HG02623 (cell line): ENCODE measurements at regions not wholly inside any gene's neighbourhood (a gene's known extent, or its start where the extent isn't known, plus 50 kb on each side); places are given as distances from the start of the nearest gene placed in this dataset.

Source experiments
- ATAC-seq: cut with Tn5 transposase; IDR thresholded peaks from one replicate; pipeline ENCODE4 v1.9.1; 2021; ENCODE audit warnings: moderate library complexity; ENCODE audit not compliant: unreplicated experiment

DNA sequence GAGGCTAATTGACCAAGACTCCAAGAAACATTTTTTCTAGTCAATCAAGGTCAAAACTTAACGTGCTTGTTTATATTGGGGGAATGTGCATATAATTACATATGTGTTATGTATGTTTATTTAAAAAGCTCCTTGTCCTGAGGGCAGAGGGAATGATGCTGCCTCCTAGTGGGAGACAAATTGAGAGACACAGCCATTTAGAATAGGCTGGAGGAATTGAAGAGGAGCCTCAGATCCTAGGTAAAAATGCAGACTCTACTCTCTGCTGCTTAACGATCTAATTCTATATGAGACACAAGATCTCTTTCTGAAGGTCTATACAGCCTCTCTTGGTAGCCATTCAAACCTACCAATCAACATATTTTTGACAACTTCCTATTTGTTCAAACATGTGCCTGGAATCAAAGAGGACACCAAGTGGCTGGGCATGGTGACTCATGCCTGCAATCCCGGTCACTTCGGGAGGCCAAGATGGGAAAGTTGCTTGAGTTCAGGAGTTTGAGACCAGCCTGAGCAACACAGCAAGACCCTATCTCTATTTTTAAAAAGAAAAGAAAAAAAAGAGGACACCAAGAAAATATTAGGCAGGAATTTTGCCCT is 136.6 kb upstream of the ZNF648 start:
- ATAC-seq, result no peak

DNA sequence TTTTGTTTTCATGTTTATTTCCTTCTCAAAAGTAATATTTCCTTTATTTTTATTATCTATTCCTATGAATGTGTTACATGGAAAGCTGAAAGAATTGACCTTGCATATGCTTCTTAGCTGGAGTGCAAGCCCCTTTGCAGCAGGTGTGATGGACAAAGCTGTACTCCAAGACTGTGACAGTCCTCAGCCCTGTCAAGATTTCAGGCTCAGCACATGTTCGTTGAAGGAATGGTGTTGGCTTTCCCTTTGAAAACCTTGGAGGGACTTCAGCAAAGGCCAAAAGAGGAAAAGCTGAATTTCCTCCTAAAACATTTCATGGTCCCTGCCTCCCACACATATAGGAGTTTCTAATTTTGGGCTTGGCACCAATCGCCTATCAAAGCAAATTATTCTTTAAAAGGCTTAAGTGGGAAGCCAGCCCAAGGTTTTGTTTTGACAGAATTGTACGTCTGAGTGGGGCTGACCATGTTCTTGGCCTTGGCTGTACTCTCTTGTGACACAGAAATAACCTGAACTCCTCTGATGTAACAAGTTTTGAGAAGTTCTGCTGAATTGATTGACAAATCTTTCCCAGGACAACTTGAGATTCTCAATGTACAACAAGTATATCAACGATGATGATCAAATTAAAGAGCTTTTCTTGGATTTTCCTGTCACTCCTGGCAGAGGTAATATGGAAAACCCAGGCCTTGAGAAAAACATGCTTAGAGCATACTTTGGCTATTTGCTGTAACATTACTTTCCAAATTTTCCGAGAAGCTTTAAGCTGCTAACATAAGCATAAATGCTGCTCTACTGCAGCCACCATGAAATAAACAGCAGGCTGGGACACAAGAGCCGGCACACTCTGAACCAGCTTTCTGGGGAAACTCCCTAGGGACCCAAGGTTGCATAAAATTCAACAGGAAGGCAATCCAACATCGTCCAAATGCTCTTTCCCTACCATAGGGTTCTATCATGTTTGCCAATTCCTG is 135.7 kb upstream of the ZNF648 start:
- no peak for ATAC-seq

DNA sequence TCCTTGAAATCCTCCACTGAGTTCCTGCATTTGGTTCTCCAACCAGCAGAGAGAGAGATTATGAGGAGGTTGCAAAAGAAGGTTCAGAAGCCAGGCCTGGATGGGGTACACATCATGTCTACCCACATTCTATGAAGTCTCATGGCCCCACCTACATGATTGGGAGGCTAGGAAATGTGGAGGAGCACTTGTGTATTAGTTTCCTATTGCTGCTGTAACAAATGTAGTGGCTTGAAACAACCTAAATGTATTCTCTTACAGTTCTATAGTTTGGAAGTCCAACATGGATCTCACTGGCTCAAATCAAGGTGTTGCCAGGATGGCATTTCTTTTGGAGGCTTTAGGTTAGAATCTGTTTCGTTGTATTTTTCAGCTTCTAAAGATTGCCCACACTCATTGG is 134.2 kb upstream of the ZNF648 start:
- no peak for ATAC-seq

DNA sequence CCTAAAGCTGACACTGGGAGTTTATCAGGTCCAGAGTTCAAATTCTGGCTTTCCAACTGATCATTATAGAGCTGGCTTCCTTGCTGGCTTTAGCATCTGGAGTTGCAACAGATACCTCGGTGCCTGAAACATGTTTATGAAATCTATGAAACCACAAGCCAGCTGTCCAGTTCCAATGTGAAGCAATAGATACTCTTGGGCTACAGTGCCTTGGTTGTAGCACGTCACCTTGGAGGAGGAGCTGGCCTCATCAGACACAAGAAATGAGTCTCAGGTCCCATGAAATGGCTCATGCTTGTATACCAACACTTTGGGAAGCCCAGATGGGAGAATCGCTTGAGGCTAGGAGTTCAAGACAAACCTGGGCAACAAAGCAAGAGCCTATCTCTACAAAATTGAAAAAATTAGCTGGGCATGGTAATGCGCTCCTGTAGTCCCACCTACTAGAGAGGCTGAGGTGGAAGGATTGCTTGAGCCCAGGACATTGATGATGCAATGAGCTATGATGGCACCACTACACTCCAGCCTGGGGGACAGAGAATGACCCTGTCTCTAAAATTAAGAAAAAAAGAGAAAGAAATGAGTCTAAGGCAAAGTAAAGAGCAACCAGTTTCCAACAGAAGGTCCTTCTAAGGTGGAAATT is 132.5 kb upstream of the ZNF648 start:
- no peak for ATAC-seq

DNA sequence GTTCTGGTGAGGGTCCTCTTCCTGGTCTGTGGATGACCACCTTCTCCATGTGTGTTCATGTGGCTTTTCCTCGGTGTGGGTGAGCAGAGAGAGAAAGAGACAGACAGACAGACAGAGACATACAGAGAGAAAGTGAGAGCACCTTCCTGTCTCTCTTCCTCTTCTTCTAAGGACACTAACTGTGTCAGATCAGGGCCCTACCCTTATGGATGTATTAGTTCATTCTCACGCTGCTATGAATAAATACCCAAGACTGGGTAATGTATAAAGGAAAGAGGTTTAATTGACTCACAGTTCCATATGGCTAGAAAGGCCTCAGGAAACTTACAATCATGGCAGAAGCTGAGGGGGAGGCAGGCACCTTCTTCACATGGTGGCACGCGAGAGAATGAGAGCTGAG is 131.5 kb upstream of the ZNF648 start:
- no peak for ATAC-seq

DNA sequence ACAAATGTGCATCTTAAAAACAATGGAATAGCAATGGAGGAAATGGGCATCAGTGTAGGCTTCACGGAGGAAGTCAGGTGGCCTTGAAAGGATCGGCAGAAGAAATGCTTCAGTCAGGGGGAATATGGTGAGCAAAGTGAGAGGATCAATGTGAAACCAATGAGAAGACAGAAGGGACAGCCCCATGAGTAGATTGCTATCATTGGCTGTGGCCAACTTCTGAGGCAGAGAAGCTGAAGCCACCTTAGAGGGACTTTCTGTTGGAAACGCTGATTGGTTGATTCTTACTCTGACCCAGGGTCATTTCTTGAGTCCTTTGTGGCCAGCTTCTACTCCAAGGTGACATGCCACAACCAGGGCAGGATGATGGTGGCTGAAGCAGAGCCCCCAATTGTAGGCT is 130.7 kb upstream of the ZNF648 start:
- ATAC-seq, result no peak

DNA sequence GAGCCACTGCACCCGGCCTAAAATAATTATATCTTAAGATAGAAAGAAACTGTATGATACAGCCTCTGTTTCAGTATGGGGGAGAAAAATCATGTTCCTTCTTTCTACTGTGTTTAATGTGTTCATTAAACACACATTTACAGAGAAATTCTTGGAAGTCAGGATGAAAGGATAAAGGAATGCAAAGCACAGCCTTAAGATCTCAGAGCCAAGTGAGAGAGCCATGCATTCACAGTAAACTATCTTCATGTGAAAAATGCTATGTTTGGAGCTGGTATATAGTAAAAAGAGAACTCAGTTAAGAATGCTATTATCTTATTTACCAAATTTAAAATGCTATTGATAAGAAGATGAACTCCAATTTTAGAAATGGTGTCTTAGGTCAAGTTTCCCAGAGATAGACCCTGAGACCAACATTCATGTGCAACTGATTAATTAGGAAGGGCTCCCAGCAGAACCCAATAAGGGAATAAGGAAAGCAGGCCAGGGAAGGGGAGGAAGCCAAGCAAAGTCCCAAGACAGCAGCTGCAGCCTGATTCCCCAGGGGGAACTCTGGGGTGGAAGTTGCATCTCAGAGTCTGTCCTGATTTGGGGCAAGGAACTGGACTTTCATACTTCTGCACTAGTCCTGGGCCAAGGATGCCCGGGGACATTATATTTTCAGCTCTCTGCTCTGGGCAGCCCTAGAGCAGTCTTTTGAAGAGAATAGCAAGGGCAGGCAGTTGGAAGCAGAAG is 130.0 kb upstream of the ZNF648 start:
- no peak for ATAC-seq

DNA sequence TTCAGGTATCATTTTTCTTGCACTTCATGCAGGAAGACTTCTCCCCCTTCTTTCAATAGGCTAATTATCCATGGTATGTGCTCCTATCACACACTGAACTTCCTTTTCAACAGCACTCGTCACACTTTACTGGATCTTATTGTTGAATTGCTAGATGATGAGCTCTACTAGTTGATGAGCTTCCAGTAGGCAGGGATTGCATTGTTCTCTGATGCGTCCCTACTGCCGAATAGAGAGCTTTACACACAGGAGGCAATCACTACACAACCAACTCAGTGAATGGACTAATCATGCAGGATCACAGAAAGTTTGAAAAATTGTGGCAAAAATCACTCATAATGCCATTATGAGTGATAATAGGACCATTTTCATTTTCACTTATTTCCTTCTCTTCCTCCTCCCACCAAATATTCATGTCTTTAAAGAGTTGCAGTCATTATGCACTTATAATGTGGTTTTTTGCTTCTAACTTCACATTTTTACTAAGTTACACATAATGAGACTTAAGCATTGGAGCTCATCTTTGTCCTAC is 128.1 kb upstream of the ZNF648 start:
- ATAC-seq, result no peak

DNA sequence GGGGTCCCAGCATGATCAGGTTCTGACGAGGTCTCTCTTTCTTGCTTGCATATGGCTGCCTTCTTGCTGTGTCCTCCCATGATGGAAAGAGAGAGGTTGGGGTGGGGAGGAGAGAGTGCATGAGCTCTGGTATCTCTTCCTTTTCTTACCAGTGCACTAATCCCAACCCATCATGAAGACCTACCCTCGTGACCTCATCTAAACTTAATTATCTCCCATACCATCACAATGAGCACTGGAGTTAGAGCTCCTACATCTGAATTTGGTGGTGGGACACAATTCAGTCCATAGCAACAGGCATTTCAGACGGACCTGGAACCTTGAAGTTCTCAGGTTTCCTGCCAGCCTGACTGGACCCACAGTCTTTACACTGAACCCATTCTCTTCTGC is 125.2 kb upstream of the ZNF648 start:
- ATAC-seq, result no peak

DNA sequence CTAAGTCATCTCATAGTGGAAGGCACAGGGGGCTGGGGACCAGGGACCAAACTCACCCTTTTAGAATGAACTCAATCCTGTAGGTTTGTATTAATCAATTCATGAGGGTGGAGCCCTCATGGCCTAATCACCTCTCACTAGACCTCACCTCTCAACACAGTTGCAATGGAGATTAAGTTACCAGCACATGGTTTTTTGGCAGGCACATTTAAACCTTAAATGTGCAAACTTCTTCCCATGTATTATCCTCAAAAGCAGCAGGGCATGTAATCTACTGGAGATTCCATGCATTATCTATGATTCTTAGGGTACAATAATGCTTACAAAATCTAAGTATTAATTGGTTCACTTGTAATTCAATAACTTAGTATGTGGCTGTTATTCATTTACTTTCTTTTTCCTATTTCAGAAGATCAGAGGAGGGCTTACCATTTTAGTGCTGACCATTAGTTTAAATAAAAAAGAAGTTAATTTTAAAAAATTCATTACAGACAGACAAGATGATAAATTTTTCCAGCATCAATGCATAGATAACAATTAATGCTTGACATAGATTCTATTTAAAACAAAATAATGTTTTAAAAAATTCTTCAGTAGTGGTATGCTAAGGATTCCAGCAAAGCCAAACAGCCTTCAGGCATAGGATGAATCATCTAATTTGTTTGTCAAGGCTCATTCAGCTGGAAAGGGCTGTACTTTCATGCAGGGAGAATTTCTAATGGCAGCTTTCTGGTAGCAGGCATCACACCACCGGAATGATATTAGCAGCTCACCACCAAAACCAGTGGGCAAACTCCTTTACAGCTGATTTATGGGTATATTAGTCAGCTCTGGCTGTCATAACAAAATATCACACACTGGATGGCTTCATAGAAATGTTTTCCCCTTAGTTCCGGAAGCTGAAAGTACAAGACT is 124.6 kb upstream of the ZNF648 start:
- ATAC-seq, result no peak

DNA sequence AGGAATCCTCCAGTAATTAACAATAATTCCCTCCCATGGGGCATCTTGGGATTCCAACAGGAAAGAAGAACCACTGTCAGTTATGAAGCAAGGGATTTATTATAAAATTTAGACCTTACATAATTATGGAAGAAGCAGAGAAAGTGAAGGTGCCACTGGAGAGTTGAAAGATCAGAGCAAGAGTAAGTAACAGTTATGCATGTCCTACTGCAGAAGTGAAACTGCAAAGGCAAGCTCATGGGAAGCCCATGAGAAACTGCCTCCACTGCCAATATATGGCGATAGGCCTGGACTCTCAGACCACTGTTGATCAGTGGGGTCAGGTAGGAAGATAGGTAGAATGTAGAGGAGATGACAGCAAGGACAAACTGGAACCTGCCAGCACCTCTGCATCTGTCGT is 123.6 kb upstream of the ZNF648 start:
- ATAC-seq, result no peak

DNA sequence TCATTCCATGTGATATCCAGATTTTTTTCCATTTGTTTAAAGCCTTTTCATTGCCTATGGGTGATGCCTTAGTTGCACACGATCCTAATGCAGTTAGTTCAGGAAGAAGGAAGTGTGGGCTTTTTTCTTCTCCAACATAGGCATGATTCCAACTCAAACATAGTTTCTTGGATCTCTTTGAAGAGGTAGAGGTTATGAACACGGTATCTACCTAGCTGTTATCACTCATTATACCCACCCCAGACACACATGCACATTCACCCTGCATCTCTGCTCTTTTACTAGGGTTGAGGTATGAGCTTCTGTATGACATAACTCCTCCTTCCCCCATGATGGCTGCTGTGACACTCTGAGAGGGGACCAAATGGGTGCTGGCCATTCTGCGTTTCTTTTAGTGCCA is 122.1 kb upstream of the ZNF648 start:
- no peak for ATAC-seq

DNA sequence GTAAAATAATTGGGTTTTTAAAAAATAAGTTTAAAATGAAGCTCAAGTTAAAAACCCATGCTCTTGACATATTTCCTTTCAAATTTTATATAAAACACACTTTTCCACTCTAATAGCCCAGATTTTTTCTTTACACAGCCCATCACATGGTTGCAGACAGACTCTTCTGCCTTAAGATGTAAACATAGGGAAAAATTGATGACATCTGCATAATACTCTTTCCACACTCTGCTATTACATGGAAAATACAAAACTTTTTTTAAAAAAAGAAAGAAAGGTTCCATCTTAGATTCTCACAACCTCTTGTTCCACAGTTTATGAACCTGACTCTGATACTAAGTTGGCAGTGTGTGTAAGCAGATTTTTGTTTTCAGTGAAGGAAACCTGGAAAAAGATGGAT is 120.8 kb upstream of the ZNF648 start:
- ATAC-seq, result no peak

DNA sequence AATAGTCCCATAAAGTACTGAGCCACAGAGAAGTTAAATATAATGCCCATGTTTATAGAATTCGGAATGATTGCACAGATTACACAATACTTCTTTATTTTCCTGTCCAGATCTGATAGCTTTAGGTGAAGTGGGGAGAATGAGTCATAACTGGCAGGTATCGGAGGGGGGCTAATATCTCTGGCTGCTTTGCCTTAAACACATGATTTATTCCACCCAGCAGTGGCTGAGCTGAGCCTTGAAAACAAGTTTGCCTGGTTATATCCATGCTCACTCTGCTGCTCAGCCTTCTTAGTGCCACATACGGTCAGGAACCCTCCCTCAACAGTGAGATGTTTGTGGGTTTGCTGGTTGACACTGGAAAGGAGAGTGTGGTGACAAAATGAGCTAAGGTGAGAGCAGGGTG is 119.7 kb upstream of the ZNF648 start:
- ATAC-seq, result no peak

DNA sequence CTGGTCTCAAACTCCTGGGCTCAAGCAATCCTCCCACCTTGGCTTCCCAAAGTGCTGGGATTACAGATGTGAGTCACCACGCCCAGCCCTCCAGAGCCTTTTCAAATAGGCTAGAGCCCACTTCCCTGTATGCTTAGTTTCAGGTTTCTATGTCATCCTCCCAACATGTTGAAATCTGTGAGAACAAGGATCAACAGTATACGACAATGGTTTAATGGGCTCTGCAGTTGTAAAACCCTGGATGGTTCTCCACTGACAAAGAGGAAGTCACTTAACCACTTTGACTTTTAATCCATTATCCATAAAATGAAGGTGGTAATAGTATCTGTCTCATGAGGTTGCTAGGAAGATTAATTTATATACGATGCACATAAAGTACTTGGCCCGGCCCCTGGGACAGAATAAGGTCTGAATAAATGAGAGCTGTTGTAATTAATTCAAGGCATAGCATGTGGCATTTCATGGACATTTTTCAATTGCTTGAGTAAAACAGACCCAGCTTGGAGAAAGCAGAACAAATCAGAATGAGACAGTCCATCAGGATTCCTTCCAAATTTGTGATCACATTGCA is 113.9 kb upstream of the ZNF648 start:
- ATAC-seq, result no peak

DNA sequence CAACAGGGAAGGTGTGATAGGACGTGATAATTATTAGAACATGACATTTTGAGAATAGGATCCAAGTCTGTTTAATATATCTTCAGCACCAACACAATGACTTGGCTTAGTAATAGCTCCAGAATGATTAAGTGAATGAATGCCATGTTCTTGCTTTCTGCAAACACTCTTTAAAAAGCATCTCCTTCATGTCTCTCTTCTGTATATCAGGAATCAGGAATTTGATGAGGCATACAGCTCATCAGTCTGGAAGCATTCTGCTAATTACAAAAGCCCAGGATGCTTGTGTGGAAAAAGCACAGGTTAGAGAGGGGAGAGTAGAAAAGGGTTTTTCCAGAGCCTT is 113.0 kb upstream of the ZNF648 start:
- ATAC-seq, result no peak

DNA sequence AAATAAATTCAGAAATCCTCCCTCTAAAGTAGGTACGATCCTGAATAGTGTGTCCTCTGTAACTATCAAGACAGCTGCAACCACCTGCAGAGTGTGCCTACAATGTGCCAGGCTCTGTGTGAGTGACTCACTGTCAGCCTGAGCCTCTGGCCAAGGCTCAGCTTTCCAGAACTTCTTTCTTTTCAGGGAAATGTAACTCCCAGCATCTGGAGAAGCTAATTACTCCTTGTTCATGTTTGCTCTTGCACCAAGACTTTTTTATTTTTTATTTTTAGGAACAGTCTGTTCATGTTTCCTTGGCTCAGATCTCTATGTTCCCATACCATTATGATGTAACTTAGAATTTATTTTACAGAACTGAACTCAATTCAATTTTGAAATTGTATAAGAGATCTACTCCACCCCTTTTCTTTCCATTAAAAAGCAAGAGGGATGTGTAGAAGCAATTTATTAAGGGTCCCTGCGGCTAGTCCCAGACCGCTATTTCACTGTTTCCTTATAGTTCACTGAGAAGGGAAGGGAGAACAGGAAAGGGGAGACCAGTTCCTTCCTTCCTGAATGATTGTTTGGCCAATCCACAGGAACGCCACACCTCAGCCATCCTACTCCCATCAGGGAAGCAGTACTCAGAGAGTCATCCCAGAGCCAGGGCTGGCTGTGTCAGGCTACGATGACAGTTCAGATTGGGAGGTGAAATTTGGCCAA is 112.4 kb upstream of the ZNF648 start:
- no peak for ATAC-seq

DNA sequence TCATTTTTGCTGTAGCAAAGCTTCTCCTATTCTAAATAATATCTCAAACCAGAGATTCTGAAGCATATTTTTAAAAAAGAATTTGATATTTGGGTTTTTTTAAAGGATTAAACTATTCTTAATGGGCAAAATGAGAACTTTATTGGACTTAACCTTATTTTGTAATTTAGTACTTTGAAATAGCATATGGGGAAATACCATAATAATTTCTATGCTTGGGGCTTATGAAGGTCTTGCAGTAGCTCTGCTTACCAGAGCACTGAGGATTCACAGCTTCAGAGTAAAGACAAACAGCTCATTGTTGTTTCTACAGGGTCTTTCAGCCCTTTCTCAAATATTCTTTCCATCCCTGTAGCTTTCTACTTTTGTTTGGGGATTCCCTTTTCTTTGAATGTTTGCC is 111.2 kb upstream of the ZNF648 start:
- no peak for ATAC-seq

DNA sequence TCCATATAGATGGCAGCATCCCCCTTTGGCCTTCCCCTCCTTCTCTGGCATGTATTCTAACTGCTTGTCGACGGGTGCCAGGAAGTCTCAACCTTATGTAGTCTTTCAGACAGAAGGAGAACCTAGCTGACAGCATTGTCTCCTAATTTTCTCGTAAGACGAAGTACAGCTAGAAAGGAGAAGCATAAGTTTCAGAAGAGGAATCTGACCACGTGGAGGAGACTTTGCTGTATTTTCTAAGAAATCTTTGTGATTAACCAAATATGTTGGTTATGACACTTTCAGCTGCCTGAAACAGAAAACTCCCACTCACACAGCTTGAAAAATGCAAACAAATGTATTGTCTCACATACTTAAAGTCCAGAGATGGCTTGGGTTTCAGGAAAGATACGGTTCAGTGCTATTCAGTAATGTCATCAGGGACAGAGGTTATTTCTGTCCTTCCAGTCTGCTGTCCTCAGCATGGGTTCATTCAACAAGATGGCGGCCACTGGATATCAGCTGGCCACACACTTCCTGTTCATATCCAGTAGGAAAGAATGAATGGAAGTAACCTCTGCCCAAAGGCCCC is 109.5 kb upstream of the ZNF648 start:
- ATAC-seq, result no peak
